Naive thymus-derived CD4-positive, alpha-beta T cell (primary cell): ENCODE measurements at regions not wholly inside any gene's neighbourhood (a gene's known extent, or its start where the extent isn't known, plus 50 kb on each side); places are given as distances from the start of the nearest gene placed in this dataset.

Experiments
- ATAC-seq: fragments of 150-1000 bp; cut with Tn5 transposase; 2 replicates; pipeline ENCODE4 v1.10.0; 2021; ENCODE audit warnings: mild to moderate bottlenecking, moderate library complexity
- CTCF ChIA-PET: fragments of 350-600 bp; sonication (Branson Sonifier 250); formaldehyde crosslinking; loops from one replicate; lab custom pipeline; 2021; ENCODE audit warnings: antibody characterized with exemption; lab: Charles Lee
- POLR2A ChIA-PET: fragments of 350-600 bp; sonication (Branson Sonifier 250); formaldehyde crosslinking; loops from one replicate; lab custom pipeline; 2021; ENCODE audit warnings: antibody characterized with exemption, inconsistent platforms; lab: Charles Lee
- DNase-seq, 9 donors: peaks; one replicate each; pipeline versions ENCODE4 v3.0.0 to v3.0.0-alpha.2; 2020 to 2022; ENCODE audit warnings: mixed read lengths in 1 of 9
- H3K27ac ChIP-seq: one replicate; pipeline ENCODE4 v1.7.0; 2013; ENCODE audit warnings: mild to moderate bottlenecking, low read depth, low read length, moderate library complexity
- H3K27me3 ChIP-seq, 2 donors: one replicate each; pipeline ENCODE4 v1.7.0; 2013; ENCODE audit warnings: low read length in 2 of 2, mild to moderate bottlenecking in 2 of 2, moderate library complexity in 2 of 2; ENCODE audit not compliant: control insufficient read depth in 2 of 2, insufficient read depth in 2 of 2
- H3K36me3 ChIP-seq, 3 experiments: 1 replicate in 2 of 3; 2 replicates in 1 of 3; pipeline ENCODE4 v1.7.0; 2013; ENCODE audit warnings: low read length in 3 of 3, mild to moderate bottlenecking in 3 of 3, moderate library complexity in 1 of 3; ENCODE audit not compliant: insufficient read depth in 3 of 3, control insufficient read depth in 2 of 3
- H3K4me1 ChIP-seq, 2 donors: one replicate each; pipeline ENCODE4 v1.7.0; 2013; ENCODE audit warnings: low read length in 2 of 2, mild to moderate bottlenecking in 2 of 2, moderate library complexity in 1 of 2; ENCODE audit not compliant: control insufficient read depth in 2 of 2, insufficient read depth in 2 of 2
- H3K4me3 ChIP-seq: 2 replicates; pipeline ENCODE4 v1.7.0; 2013; ENCODE audit warnings: mild to moderate bottlenecking, low read length
- H3K9me3 ChIP-seq, 3 experiments: 1 replicate in 2 of 3; 2 replicates in 1 of 3; pipeline ENCODE4 v1.7.0; 2013; ENCODE audit warnings: low read length in 3 of 3; ENCODE audit not compliant: control insufficient read depth in 2 of 3
- H3K27ac Mint-ChIP-seq, 9 donors: one replicate each; pipeline ENCODE4 v1.8.0; 2020 to 2022; ENCODE audit warnings: mixed read lengths in 9 of 9, mild to moderate bottlenecking in 8 of 9, moderate library complexity in 5 of 9, inconsistent platforms in 2 of 9
- H3K27me3 Mint-ChIP-seq, 5 donors: one replicate each; pipeline ENCODE4 v1.8.0; 2021 to 2022; ENCODE audit warnings: mixed read lengths in 5 of 5, mild to moderate bottlenecking in 1 of 5
- H3K36me3 Mint-ChIP-seq, 5 donors: one replicate each; pipeline ENCODE4 v1.8.0; 2020 to 2022; ENCODE audit warnings: mixed read lengths in 5 of 5, mild to moderate bottlenecking in 3 of 5, inconsistent platforms in 1 of 5
- H3K4me1 Mint-ChIP-seq, 7 donors: one replicate each; pipeline ENCODE4 v1.8.0; 2020 to 2022; ENCODE audit warnings: mixed read lengths in 7 of 7, mild to moderate bottlenecking in 3 of 7, inconsistent platforms in 1 of 7
- H3K4me3 Mint-ChIP-seq, 10 donors: one replicate each; pipeline ENCODE4 v1.8.0; 2020 to 2022; ENCODE audit warnings: mild to moderate bottlenecking in 10 of 10, mixed read lengths in 10 of 10, moderate library complexity in 6 of 10, inconsistent platforms in 2 of 10
- H3K9me3 Mint-ChIP-seq, 11 donors: one replicate each; pipeline ENCODE4 v1.8.0; 2020 to 2022; ENCODE audit warnings: mixed read lengths in 11 of 11, mild to moderate bottlenecking in 4 of 11, inconsistent platforms in 1 of 11, moderate library complexity in 1 of 11
- intact Hi-C, 2 donors: fragments of 100-400 bp; cut with micrococcal nuclease; formaldehyde crosslinking; loops; one replicate each; pipeline ENCODE4 v1.15.1; 2023

- Histone ChIP-seq H3K4me3 (no peak overlapping the region), H3K27ac (no peak overlapping the region), H3K4me1 (no peaks in the 10 kb centered on the region), H3K9me3 (no peaks in the 10 kb centered on the region), H3K27me3 (no peaks in the 10 kb centered on the region), H3K36me3 (no peaks in the 10 kb centered on the region)
- CTCF ChIA-PET, result no interaction called here
- no peaks in the 10 kb centered on the region for H3K4me1 Mint-ChIP-seq
- no peak overlapping the region for H3K27ac Mint-ChIP-seq
- POLR2A ChIA-PET, result no interaction called here
- H3K9me3 Mint-ChIP-seq, result peaks cover 0 to 3% (median 0%) of the 10 kb centered on the region in 11 donors
- ATAC-seq (no peak), DNase-seq (no peak)
- no peaks in the 10 kb centered on the region for H3K36me3 Mint-ChIP-seq
- no peaks in the 10 kb centered on the region for H3K27me3 Mint-ChIP-seq
- intact Hi-C loops, result no loop called here
- H3K4me3 Mint-ChIP-seq, result no peak overlapping the region
Observed at GRCh38 chr2:199101487-199101886, 356.3 kb downstream of the SATB2 start.

- intact Hi-C loops, result no loop called here
- DNase-seq (no peak), ATAC-seq (no peak)
- no peak overlapping the region for H3K27ac Mint-ChIP-seq
- POLR2A ChIA-PET, result no interaction called here
- H3K9me3 ChIP-seq, result no peaks in the 10 kb centered on the region
- H3K36me3 ChIP-seq, result no peaks in the 10 kb centered on the region
- no peaks in the 10 kb centered on the region for H3K4me1 ChIP-seq
- peaks cover 0 to 3% (median 0%) of the 10 kb centered on the region in 11 donors for H3K9me3 Mint-ChIP-seq
- H3K27ac ChIP-seq, result no peak overlapping the region
- H3K27me3 Mint-ChIP-seq, result no peaks in the 10 kb centered on the region
- no peaks in the 10 kb centered on the region for H3K4me1 Mint-ChIP-seq
- CTCF ChIA-PET, result no interaction called here
- H3K27me3 ChIP-seq, result no peaks in the 10 kb centered on the region
- H3K4me3 Mint-ChIP-seq, result no peak overlapping the region
- H3K4me3 ChIP-seq, result no peak overlapping the region
- no peaks in the 10 kb centered on the region for H3K36me3 Mint-ChIP-seq
Observed at GRCh38 chr2:199100326-199101110, 357.2 kb downstream of the SATB2 start.

- H3K9me3 ChIP-seq, result no peaks in the 10 kb centered on the region
- H3K4me1 ChIP-seq, result no peaks in the 10 kb centered on the region
- H3K27ac ChIP-seq, result no peak overlapping the region
- H3K27me3 ChIP-seq, result no peaks in the 10 kb centered on the region
- H3K36me3 ChIP-seq, result no peaks in the 10 kb centered on the region
- intact Hi-C loops, result no loop called here
- Mint-ChIP-seq H3K27ac (no peak overlapping the region), H3K4me3 (no peak overlapping the region), H3K9me3 (peaks cover 0 to 1% (median 0%) of the 10 kb centered on the region in 11 donors), H3K36me3 (no peaks in the 10 kb centered on the region), H3K27me3 (no peaks in the 10 kb centered on the region), H3K4me1 (no peaks in the 10 kb centered on the region)
- ATAC-seq (no peak), DNase-seq (no peak)
- POLR2A ChIA-PET, result no interaction called here
- H3K4me3 ChIP-seq, result no peak overlapping the region
- CTCF ChIA-PET, result no interaction called here
Observed at GRCh38 chr2:199092419-199092818, 365.3 kb downstream of the SATB2 start.

GRCh38 chr2:199085261-199085660 is 372.5 kb downstream of the SATB2 start:
- Histone ChIP-seq H3K4me1 (no peaks in the 10 kb centered on the region), H3K27ac (no peak overlapping the region), H3K27me3 (no peaks in the 10 kb centered on the region), H3K36me3 (no peaks in the 10 kb centered on the region), H3K9me3 (no peaks in the 10 kb centered on the region), H3K4me3 (no peak overlapping the region)
- DNase-seq (no peak), ATAC-seq (no peak)
- H3K27me3 Mint-ChIP-seq, result no peaks in the 10 kb centered on the region
- peaks cover 0 to 4% (median 0%) of the 10 kb centered on the region in 11 donors for H3K9me3 Mint-ChIP-seq
- intact Hi-C loops, result no loop called here
- no peaks in the 10 kb centered on the region for H3K36me3 Mint-ChIP-seq
- H3K4me3 Mint-ChIP-seq, result no peak overlapping the region
- H3K4me1 Mint-ChIP-seq, result no peaks in the 10 kb centered on the region
- POLR2A ChIA-PET, result no interaction called here
- no peak overlapping the region for H3K27ac Mint-ChIP-seq
- CTCF ChIA-PET, result no interaction called here

GRCh38 chr2:199070322-199070949 is 387.3 kb downstream of the SATB2 start:
- no peaks in the 10 kb centered on the region for H3K36me3 ChIP-seq
- no peak overlapping the region for H3K27ac ChIP-seq
- H3K27ac Mint-ChIP-seq, result no peak overlapping the region
- ChIA-PET CTCF (no interaction called here), POLR2A (no interaction called here)
- no peak for DNase-seq
- no peak overlapping the region for H3K4me3 Mint-ChIP-seq
- H3K27me3 ChIP-seq, result no peaks in the 10 kb centered on the region
- ATAC-seq, result no peak
- intact Hi-C loops, result no loop called here
- no peaks in the 10 kb centered on the region for H3K9me3 ChIP-seq
- H3K36me3 Mint-ChIP-seq, result no peaks in the 10 kb centered on the region
- no peaks in the 10 kb centered on the region for H3K4me1 Mint-ChIP-seq
- no peaks in the 10 kb centered on the region for H3K27me3 Mint-ChIP-seq
- no peaks in the 10 kb centered on the region for H3K4me1 ChIP-seq
- H3K9me3 Mint-ChIP-seq, result peaks cover 0 to 14% (median 4%) of the 10 kb centered on the region in 11 donors
- H3K4me3 ChIP-seq, result no peak overlapping the region

GRCh38 chr2:199064201-199064600 is 393.5 kb downstream of the SATB2 start:
- no peak overlapping the region for H3K27ac ChIP-seq
- H3K27me3 ChIP-seq, result no peaks in the 10 kb centered on the region
- DNase-seq (no peak), ATAC-seq (no peak)
- ChIA-PET POLR2A (no interaction called here), CTCF (no interaction called here)
- no peaks in the 10 kb centered on the region for H3K27me3 Mint-ChIP-seq
- no peak overlapping the region for H3K27ac Mint-ChIP-seq
- no peaks in the 10 kb centered on the region for H3K36me3 ChIP-seq
- no peaks in the 10 kb centered on the region for H3K9me3 ChIP-seq
- H3K4me1 Mint-ChIP-seq, result no peaks in the 10 kb centered on the region
- no peak overlapping the region for H3K4me3 Mint-ChIP-seq
- no peak overlapping the region for H3K4me3 ChIP-seq
- intact Hi-C loops, result no loop called here
- peaks cover 2 to 40% (median 6%) of the 10 kb centered on the region in 11 donors for H3K9me3 Mint-ChIP-seq
- H3K4me1 ChIP-seq, result no peaks in the 10 kb centered on the region
- peaks cover 0 to 3% (median 0%) of the 10 kb centered on the region in 5 donors for H3K36me3 Mint-ChIP-seq

- Histone ChIP-seq H3K4me3 (no peak overlapping the region), H3K4me1 (no peaks in the 10 kb centered on the region), H3K36me3 (no peaks in the 10 kb centered on the region), H3K9me3 (peaks cover 0 to 3% (median 0%) of the 10 kb centered on the region in 3 experiments), H3K27me3 (no peaks in the 10 kb centered on the region), H3K27ac (no peak overlapping the region)
- Mint-ChIP-seq H3K4me3 (no peak overlapping the region), H3K27ac (no peak overlapping the region), H3K36me3 (no peaks in the 10 kb centered on the region), H3K27me3 (no peaks in the 10 kb centered on the region), H3K9me3 (peaks cover 0 to 27% (median 5%) of the 10 kb centered on the region in 11 donors), H3K4me1 (no peaks in the 10 kb centered on the region)
- intact Hi-C loops, result no loop called here
- no peak for DNase-seq
- ChIA-PET CTCF (no interaction called here), POLR2A (no interaction called here)
- no peak for ATAC-seq
Observed at GRCh38 chr2:199057936-199058335, 399.8 kb downstream of the SATB2 start.
